Embryonic facial prominence (tissue), 1 donor: ENCODE measurements at regions not wholly inside any gene's neighbourhood (a gene's known extent, or its start where the extent isn't known, plus 50 kb on each side); places are given as distances from the start of the nearest gene placed in this dataset.

Experiments used
- DNase-seq: peaks from one replicate; pipeline ENCODE4 v3.0.0-alpha.2; 2016; ENCODE audit errors: extremely low spot score

GRCh38 chr12:46470036-46470627 lies 97.6 kb upstream of the SLC38A2 start:
- DNase-seq, result no peak

- DNase-seq, result no peak
Measured at GRCh38 chr12:46468813-46469212, 96.2 kb upstream of the SLC38A2 start.

GRCh38 chr12:46468160-46468559 lies 95.6 kb upstream of the SLC38A2 start:
- no peak for DNase-seq

GRCh38 chr12:46465307-46465706 lies 92.7 kb upstream of the SLC38A2 start:
- DNase-seq, result no peak

GRCh38 chr12:46464863-46465262 lies 92.3 kb upstream of the SLC38A2 start:
- DNase-seq, result no peak

GRCh38 chr12:46462641-46463355 lies 90.2 kb upstream of the SLC38A2 start:
- no peak for DNase-seq

- DNase-seq, result no peak
Measured at GRCh38 chr12:46461907-46462640, 89.5 kb upstream of the SLC38A2 start.

- no peak for DNase-seq
Measured at GRCh38 chr12:46461459-46461858, 88.9 kb upstream of the SLC38A2 start.

GRCh38 chr12:46460682-46461210 lies 88.2 kb upstream of the SLC38A2 start:
- DNase-seq, result no peak

GRCh38 chr12:46459861-46460545 lies 87.4 kb upstream of the SLC38A2 start:
- DNase-seq, result no peak

GRCh38 chr12:46459111-46459510 lies 86.5 kb upstream of the SLC38A2 start:
- no peak for DNase-seq

- DNase-seq, result no peak
Measured at GRCh38 chr12:46458500-46459102, 86.0 kb upstream of the SLC38A2 start.

- DNase-seq, result no peak
Measured at GRCh38 chr12:46457958-46458357, 85.4 kb upstream of the SLC38A2 start.

GRCh38 chr12:46456356-46457334 lies 84.1 kb upstream of the SLC38A2 start:
- no peak for DNase-seq

- DNase-seq, result no peak
Measured at GRCh38 chr12:46455648-46456352, 83.2 kb upstream of the SLC38A2 start.

GRCh38 chr12:46454981-46455380 lies 82.4 kb upstream of the SLC38A2 start:
- DNase-seq, result no peak

GRCh38 chr12:46453428-46453827 lies 80.9 kb upstream of the SLC38A2 start:
- no peak for DNase-seq

- no peak for DNase-seq
Measured at GRCh38 chr12:46452776-46453175, 80.2 kb upstream of the SLC38A2 start.

- no peak for DNase-seq
Measured at GRCh38 chr12:46452061-46452615, 79.6 kb upstream of the SLC38A2 start.
